Gastrocnemius medialis (tissue), 4 donors: ENCODE measurements at regions not wholly inside any gene's neighbourhood (a gene's known extent, or its start where the extent isn't known, plus 50 kb on each side); places are given as distances from the start of the nearest gene placed in this dataset.

ENCODE experiments used
- ATAC-seq, 2 donors: fragments of 150-250 bp; one replicate each; pipeline ENCODE4 v1.9.1; 2016
- DNase-seq, 2 donors: peaks; one replicate each; pipeline ENCODE4 v3.0.0-alpha.2; 2019
- H3K27ac ChIP-seq, 4 donors: fragments of 200-600 bp; sonication (generic); 1 replicate in 1 of 4; 2 replicates in 3 of 4; pipeline ENCODE4 v1.5.1; 2016 to 2018; ENCODE audit warnings: mild to moderate bottlenecking in 2 of 4, moderate library complexity in 1 of 4
- H3K27me3 ChIP-seq, 3 donors: fragments of 200-600 bp; sonication (generic) in 2 of 3; 1 replicate in 1 of 3; 2 replicates in 2 of 3; pipeline versions ENCODE4 v1.5.1 to v1.6.0; 2016 to 2019; ENCODE audit warnings: mild to moderate bottlenecking in 1 of 3, moderate library complexity in 1 of 3
- H3K36me3 ChIP-seq, 2 donors: fragments of 200-600 bp; sonication (generic) in 1 of 2; one replicate each; pipeline ENCODE4 v1.5.1; 2017 to 2018
- H3K4me1 ChIP-seq, 2 donors: fragments of 200-600 bp; sonication (generic) in 1 of 2; one replicate each; pipeline ENCODE4 v1.5.1; 2016 to 2017; ENCODE audit warnings: mild to moderate bottlenecking in 2 of 2
- H3K4me3 ChIP-seq, 4 donors: fragments of 200-600 bp; sonication (generic) in 3 of 4; 1 replicate in 1 of 4; 2 replicates in 3 of 4; pipeline ENCODE4 v1.5.1; 2016 to 2019; ENCODE audit warnings: mild to moderate bottlenecking in 2 of 4
- H3K9me3 ChIP-seq, 3 donors: fragments of 200-600 bp; sonication (generic) in 2 of 3; 1 replicate in 1 of 3; 2 replicates in 2 of 3; pipeline ENCODE4 v1.5.1; 2016 to 2019
- CTCF ChIP-seq, 5 experiments: fragments of 450-650 bp in 3 of 5; fragments of 200-600 bp in 2 of 5; sonication (generic) in 2 of 5; IDR thresholded peaks in 4 of 5; conservative IDR thresholded peaks in 1 of 5; 1 replicate in 4 of 5; 2 replicates in 1 of 5; pipeline ENCODE4 v1.5.1; 2016 to 2019; ENCODE audit warnings: antibody characterized with exemption in 5 of 5, mild to moderate bottlenecking in 3 of 5, moderate library complexity in 3 of 5
- POLR2A ChIP-seq, 2 donors: fragments of 450-650 bp; IDR thresholded peaks; one replicate each; pipeline ENCODE4 v1.6.1; 2017; ENCODE audit warnings: antibody characterized with exemption in 2 of 2, mild to moderate bottlenecking in 2 of 2, moderate library complexity in 2 of 2
- in situ Hi-C, 4 donors: fragments of 200-750 bp; cut with MboI; loops; one replicate each; pipeline versions ENCODE4 v1.15.0 to v1.8.0; 2017; ENCODE audit warnings: low sequenced_read_pairs in 4 of 4
- intact Hi-C: fragments of 100-400 bp; cut with DNase I; formaldehyde crosslinking; loops from one replicate; pipeline ENCODE4 v1.15.1; 2023; ENCODE audit warnings: low total_unique reads

GRCh38 chr1:101730559-101730958, 266.2 kb downstream of the OLFM3 start:
- Histone ChIP-seq H3K27ac (no peak overlapping the region), H3K4me3 (no peak overlapping the region), H3K9me3 (no peaks in the 10 kb centered on the region), H3K36me3 (no peaks in the 10 kb centered on the region), H3K27me3 (no peaks in the 10 kb centered on the region), H3K4me1 (no peaks in the 10 kb centered on the region)
- in situ Hi-C loops: no loop called here
- TF ChIP-seq CTCF (IDR thresholded peaks at IDR 0.05 in 4 of 5, conservative IDR thresholded peaks at IDR 0.05 in 1 of 5): no peak
- no peak for TF ChIP-seq POLR2A (IDR thresholded peaks at IDR 0.05)
- no peak for ATAC-seq
- DNase-seq: no peak
- intact Hi-C loops: no loop called here

- DNase-seq (no peak), ATAC-seq (no peak)
- TF ChIP-seq POLR2A (IDR thresholded peaks at IDR 0.05) (no peak), CTCF (IDR thresholded peaks at IDR 0.05 in 4 of 5, conservative IDR thresholded peaks at IDR 0.05 in 1 of 5) (no peak)
- H3K27me3 ChIP-seq: no peaks in the 10 kb centered on the region
- H3K36me3 ChIP-seq: no peaks in the 10 kb centered on the region
- no peaks in the 10 kb centered on the region for H3K4me1 ChIP-seq
- in situ Hi-C loops (no loop called here), intact Hi-C loops (no loop called here)
- H3K9me3 ChIP-seq: no peaks in the 10 kb centered on the region
- no peak overlapping the region for H3K27ac ChIP-seq
- H3K4me3 ChIP-seq: no peak overlapping the region
These were observed 264.5 kb downstream of the OLFM3 start for GRCh38 chr1:101732261-101732660.

- DNase-seq: no peak
- Histone ChIP-seq H3K36me3 (no peaks in the 10 kb centered on the region), H3K4me1 (no peaks in the 10 kb centered on the region), H3K4me3 (no peak overlapping the region), H3K9me3 (no peaks in the 10 kb centered on the region), H3K27ac (no peak overlapping the region), H3K27me3 (no peaks in the 10 kb centered on the region)
- TF ChIP-seq CTCF (IDR thresholded peaks at IDR 0.05 in 4 of 5, conservative IDR thresholded peaks at IDR 0.05 in 1 of 5): no peak
- no peak for TF ChIP-seq POLR2A (IDR thresholded peaks at IDR 0.05)
- no peak for ATAC-seq
- in situ Hi-C loops: no loop called here
- intact Hi-C loops: no loop called here
These were observed 263.4 kb downstream of the OLFM3 start for GRCh38 chr1:101733340-101733739.

- Histone ChIP-seq H3K9me3 (no peaks in the 10 kb centered on the region), H3K4me3 (no peak overlapping the region), H3K4me1 (no peaks in the 10 kb centered on the region), H3K36me3 (no peaks in the 10 kb centered on the region), H3K27me3 (no peaks in the 10 kb centered on the region), H3K27ac (no peak overlapping the region)
- TF ChIP-seq CTCF (IDR thresholded peaks at IDR 0.05 in 4 of 5, conservative IDR thresholded peaks at IDR 0.05 in 1 of 5): no peak
- TF ChIP-seq POLR2A (IDR thresholded peaks at IDR 0.05): no peak
- no peak for ATAC-seq
- in situ Hi-C loops: no loop called here
- intact Hi-C loops: no loop called here
- no peak for DNase-seq
These were observed 258.3 kb downstream of the OLFM3 start for GRCh38 chr1:101738475-101738874.

GRCh38 chr1:101739146-101739545, 257.6 kb downstream of the OLFM3 start:
- no peak overlapping the region for H3K27ac ChIP-seq
- H3K4me3 ChIP-seq: no peak overlapping the region
- in situ Hi-C loops: no loop called here
- H3K27me3 ChIP-seq: no peaks in the 10 kb centered on the region
- ATAC-seq (no peak), DNase-seq (no peak)
- H3K4me1 ChIP-seq: no peaks in the 10 kb centered on the region
- intact Hi-C loops: no loop called here
- H3K36me3 ChIP-seq: no peaks in the 10 kb centered on the region
- TF ChIP-seq POLR2A (IDR thresholded peaks at IDR 0.05) (no peak), CTCF (IDR thresholded peaks at IDR 0.05 in 4 of 5, conservative IDR thresholded peaks at IDR 0.05 in 1 of 5) (no peak)
- no peaks in the 10 kb centered on the region for H3K9me3 ChIP-seq
